SK-N-MC (cell line): ENCODE measurements at regions not wholly inside any gene's neighbourhood (a gene's known extent, or its start where the extent isn't known, plus 50 kb on each side); places are given as distances from the start of the nearest gene placed in this dataset.
A peak's percentile ranks its signal among the peaks of the same experiment; 100 is the strongest.

ENCODE experiments used
- DNase-seq: peaks from one replicate; pipeline ENCODE4 v3.0.0-alpha.2; 2011; ENCODE audit warnings: low read depth, low spot score
- H3K27ac ChIP-seq: fragments of 200-600 bp; sonication (generic); 2 replicates; pipeline ENCODE4 v1.5.1; 2016; ENCODE audit warnings: mixed run types
- H3K36me3 ChIP-seq: fragments of 200-600 bp; sonication (generic); 2 replicates; pipeline ENCODE4 v1.6.1; 2017; ENCODE audit warnings: antibody characterized with exemption, low read length, mixed read lengths; ENCODE audit not compliant: insufficient read depth
- H3K4me3 ChIP-seq: fragments of 200-600 bp; sonication (generic); 2 replicates; pipeline ENCODE4 v1.5.1; 2016
- H3K9ac ChIP-seq: fragments of 200-600 bp; sonication (generic); 2 replicates; pipeline ENCODE4 v1.8.0; 2017; ENCODE audit warnings: mixed run types, mixed read lengths; ENCODE audit not compliant: insufficient read length
- H3K9me3 ChIP-seq: fragments of 200-600 bp; sonication (generic); 2 replicates; pipeline ENCODE4 v1.6.1; 2017; ENCODE audit warnings: low read depth, mild to moderate bottlenecking, antibody characterized with exemption, low read length, moderate library complexity, mixed read lengths
- EZH2 ChIP-seq: fragments of 200-600 bp; sonication (generic); IDR thresholded peaks from one replicate; pipeline ENCODE4 v1.6.1; 2017; ENCODE audit warnings: antibody characterized with exemption
- FOXP2 ChIP-seq: optimal IDR thresholded peaks from 2 replicates; pipeline ENCODE3; 2011; ENCODE audit warnings: mild to moderate bottlenecking, moderate library complexity; ENCODE audit not compliant: insufficient read depth; ENCODE audit errors: extremely low read length, control extremely low read depth
- POLR2AphosphoS5 ChIP-seq: IDR thresholded peaks from 2 replicates; pipeline ENCODE4 v1.6.1; 2012; ENCODE audit warnings: mild to moderate bottlenecking, low read depth, low read length, borderline replicate concordance

DNA sequence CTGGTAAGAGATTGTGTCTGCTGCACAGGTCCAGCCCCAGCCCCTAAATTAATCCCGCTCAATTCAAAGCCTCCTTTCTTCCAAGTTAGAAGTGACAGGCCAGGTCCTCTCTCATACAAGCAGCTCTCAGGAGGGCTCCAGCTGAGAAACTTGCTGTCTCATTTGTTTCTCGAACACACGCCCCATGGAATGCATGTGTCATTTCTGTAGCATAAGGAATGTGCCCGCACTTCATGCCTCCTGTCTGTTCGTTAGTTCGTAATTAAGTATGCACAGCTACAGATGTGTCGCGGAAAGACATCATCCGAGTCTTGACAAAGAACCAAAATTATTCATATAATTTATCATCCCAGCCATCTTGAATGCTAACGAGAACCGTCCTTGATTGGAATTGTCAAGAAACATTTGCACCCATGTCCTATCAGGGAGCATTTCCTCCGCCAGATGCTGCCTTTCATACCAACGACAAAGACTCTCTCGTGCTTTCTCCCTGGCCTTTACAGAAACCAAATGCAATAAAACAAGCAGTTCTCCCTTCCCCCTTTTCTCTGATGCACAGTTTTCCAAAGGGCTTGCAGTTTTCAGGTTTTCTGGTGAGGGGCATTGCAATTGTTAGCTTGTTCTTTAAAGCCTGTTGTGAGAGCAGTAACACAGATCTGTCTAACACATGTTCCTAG, 133.5 kb downstream of the UQCRFS1 start:
- Histone ChIP-seq H3K27ac (no peak overlapping the region), H3K36me3 (no peaks in the 10 kb centered on the region), H3K4me3 (no peak overlapping the region), H3K9me3 (no peaks in the 10 kb centered on the region), H3K9ac (no peak overlapping the region)
- DNase-seq: no peak
- TF ChIP-seq FOXP2 (no peak), POLR2AphosphoS5 (no peak), EZH2 (no peak)

DNA sequence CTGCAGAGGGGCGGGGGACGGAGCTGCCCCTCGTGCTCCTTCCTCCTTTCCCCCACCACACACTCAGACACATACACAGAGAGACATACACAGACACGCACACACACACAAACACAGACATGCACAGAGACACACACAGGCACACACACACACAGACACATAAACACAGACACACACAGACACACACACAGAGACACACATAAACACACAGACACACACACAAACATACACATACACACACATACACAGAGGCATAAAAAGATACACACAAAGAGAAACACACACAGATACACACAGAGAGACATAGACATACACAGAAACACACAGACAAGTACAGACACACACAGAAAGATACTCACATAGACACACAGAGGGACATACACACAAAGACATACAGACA, 136.0 kb downstream of the UQCRFS1 start:
- H3K36me3 ChIP-seq: no peaks in the 10 kb centered on the region
- no peak for DNase-seq
- no peak overlapping the region for H3K4me3 ChIP-seq
- no peak overlapping the region for H3K9ac ChIP-seq
- no peaks in the 10 kb centered on the region for H3K9me3 ChIP-seq
- no peak overlapping the region for H3K27ac ChIP-seq
- TF ChIP-seq EZH2 (no peak), FOXP2 (no peak), POLR2AphosphoS5 (no peak)

DNA sequence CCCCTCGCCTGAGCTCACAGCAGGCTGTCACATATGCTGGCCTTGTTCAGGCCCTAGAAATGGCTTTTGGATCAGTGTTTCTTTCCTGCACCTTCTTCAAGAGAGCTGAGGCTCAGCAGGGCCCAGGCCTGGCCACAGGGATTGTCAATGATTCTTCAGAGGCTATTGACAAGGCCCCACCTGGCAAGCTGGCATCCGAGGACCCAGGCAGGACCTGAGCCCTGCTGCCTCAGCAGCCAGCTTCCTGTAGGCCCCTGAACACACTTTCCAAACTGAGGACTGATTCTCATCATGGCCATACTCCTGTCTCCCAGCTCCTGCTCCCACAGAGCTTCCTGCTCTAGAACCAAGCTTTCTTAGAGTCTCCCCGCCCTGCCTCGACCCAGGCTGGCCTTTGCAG, 136.8 kb downstream of the UQCRFS1 start:
- no peaks in the 10 kb centered on the region for H3K36me3 ChIP-seq
- no peak for DNase-seq
- H3K4me3 ChIP-seq: no peak overlapping the region
- no peak overlapping the region for H3K27ac ChIP-seq
- H3K9ac ChIP-seq: no peak overlapping the region
- TF ChIP-seq FOXP2: no peak
- TF ChIP-seq EZH2: no peak
- TF ChIP-seq POLR2AphosphoS5: no peak
- no peaks in the 10 kb centered on the region for H3K9me3 ChIP-seq

DNA sequence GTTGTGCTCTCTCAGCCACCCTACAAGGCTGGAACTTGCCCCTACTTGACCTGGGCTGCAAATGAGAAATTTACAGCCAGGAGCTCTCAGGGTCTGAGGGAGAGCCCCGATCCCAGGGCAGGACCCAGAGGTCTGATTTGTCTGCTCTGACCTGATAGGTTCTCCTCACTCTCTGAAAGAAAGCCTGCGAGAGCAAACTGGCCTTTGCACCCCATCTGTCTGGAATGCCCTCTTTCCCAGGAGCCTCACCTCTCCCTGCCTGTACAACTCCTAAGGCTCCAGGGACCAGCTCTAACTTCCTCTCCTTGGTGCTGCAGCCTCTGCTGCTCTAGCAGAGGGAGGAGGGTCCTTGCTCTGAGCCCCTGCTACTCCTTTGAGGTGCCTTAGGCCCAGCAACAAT, 137.8 kb downstream of the UQCRFS1 start:
- Histone ChIP-seq H3K4me3 (no peak overlapping the region), H3K36me3 (no peaks in the 10 kb centered on the region)

DNA sequence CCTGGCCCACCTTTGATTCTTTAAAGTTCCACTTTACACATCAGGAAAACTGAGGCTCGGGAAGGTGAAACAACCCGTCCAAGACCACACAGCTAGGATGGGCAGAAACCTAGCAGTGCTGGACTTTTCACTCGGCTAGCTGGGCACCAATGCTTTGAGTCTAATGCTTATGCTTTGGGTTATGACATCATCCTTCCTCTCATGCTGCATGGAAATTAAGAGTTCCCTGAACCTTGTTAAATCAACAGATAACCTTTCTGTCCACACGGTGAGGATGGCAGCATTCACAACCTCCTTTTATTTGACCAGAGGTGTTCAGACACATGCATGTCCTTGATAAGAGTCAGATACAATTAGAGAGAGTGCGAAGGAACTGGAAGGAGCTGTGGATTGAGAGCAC, 138.4 kb downstream of the UQCRFS1 start:
- H3K4me3 ChIP-seq: no peak overlapping the region
- H3K36me3 ChIP-seq: no peaks in the 10 kb centered on the region
- TF ChIP-seq EZH2 (no peak), FOXP2 (no peak), POLR2AphosphoS5 (no peak)
- DNase-seq: no peak
- H3K27ac ChIP-seq: no peak overlapping the region
- no peak overlapping the region for H3K9ac ChIP-seq
- H3K9me3 ChIP-seq: no peaks in the 10 kb centered on the region

More for the DNA sequence above, 137.8 kb downstream of the UQCRFS1 start:
- Histone ChIP-seq H3K27ac (no peak overlapping the region), H3K9ac (no peak overlapping the region), H3K9me3 (no peaks in the 10 kb centered on the region)
- DNase-seq: no peak
- TF ChIP-seq POLR2AphosphoS5: no peak
- TF ChIP-seq FOXP2: no peak
- no peak for TF ChIP-seq EZH2

DNA sequence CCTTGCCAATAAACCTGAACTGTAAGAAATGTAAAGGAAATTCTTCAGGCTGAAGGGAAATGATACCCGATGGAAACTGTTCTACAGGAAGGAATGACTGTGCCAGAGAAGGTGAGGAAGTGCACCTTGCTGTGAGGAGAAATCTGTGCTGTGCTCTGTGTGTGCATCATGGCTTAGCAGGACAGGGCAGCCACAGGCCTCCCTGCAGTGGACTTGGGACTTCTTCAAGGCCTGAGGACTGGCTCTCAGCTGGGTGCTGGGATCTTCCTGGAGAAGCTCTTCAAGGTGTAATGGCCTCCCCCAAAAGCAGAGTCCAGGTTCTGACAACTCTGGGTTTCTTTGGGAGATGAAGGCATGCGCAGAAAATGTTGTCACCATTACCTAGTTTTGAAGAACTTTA, 145.1 kb downstream of the UQCRFS1 start:
- DNase-seq: no peak
- no peak for TF ChIP-seq POLR2AphosphoS5
- no peak for TF ChIP-seq EZH2
- no peak for TF ChIP-seq FOXP2
- no peak overlapping the region for H3K27ac ChIP-seq
- H3K9ac ChIP-seq: no peak overlapping the region
- H3K9me3 ChIP-seq: no peaks in the 10 kb centered on the region
- no peak overlapping the region for H3K4me3 ChIP-seq
- H3K36me3 ChIP-seq: no peaks in the 10 kb centered on the region

DNA sequence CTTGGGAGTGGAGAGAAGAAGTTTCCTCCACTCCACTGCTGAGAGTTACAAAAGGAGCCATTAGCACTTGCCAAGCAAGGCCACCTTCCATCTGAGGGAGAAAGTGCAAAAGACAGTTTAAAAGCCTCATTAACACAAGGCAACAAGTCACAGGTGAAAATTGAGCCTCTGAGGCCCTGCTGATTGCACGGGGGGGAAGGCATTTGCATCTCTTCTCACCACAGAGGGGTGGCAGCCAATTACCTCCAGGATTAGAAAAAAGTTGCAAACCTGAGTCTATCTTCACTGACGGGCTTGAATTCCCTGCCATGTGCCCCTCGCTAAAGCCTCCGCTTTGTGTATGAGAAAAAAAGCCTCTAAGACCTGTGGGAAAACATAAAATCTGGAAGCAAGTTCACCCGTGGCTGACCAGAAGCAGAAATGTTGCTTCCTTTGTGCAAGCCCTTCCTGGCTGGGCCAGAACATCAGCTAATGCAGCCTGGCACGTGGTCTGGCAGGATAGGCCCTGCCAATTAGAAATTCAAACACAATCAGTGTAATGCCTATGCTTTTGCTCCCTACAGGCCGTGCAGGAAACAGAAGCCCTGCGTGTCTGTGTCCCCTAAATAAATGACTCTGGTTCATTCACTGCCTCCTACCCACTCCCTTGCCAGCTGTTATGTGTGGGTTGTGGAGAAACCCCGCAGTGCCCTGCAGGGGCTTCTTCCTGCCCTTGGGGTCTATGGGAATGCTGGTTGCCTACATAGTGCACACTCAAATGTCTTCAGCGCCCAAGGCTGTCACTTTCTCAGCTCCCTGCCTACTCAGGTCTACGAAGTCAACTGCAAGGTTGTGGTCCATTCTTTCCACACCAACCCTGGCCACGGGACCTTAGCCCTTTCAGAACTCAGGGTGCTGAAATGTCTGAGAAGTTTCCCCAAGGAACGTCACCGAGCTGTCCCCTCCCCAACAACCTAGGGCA, 150.2 kb downstream of the UQCRFS1 start:
- TF ChIP-seq POLR2AphosphoS5: no peak
- no peak for TF ChIP-seq FOXP2
- no peak for TF ChIP-seq EZH2
- peak overlapping the region; percentile 15 for H3K9ac ChIP-seq
- no peaks in the 10 kb centered on the region for H3K9me3 ChIP-seq
- DNase-seq: no peak
- peak overlapping the region; percentile 43; the same call in 1 of the 2 replicates for H3K4me3 ChIP-seq
- no peaks in the 10 kb centered on the region for H3K36me3 ChIP-seq
- H3K27ac ChIP-seq: no peak overlapping the region

DNA sequence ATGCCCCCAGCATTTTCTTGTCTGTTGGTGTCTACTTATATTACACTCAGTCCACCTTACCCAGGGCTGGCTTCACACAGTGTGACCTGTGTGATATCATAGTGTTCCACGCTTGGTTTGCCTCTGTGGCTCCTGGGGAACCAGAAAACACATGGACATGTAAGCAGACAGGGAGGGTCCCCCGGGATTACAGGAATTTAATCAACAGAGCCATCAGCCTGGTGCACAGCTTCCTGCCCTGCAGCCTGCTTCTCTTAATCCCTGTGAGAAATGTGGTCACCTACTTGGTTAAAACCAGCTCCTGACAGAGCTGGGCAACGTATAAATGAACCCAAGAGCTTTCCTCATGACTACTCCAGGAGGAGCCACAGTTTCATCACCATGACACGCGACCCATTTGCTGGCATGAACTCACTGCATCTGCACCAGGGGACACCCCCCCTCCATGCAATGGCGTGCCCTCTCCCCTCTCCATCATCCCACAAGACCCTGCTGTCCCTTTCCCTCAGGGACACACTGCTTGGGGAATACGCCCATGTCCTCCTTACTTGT, 152.1 kb downstream of the UQCRFS1 start:
- H3K27ac ChIP-seq: no peak overlapping the region
- no peak overlapping the region for H3K4me3 ChIP-seq
- no peak overlapping the region for H3K9ac ChIP-seq
- H3K9me3 ChIP-seq: no peaks in the 10 kb centered on the region
- no peak for TF ChIP-seq EZH2
- no peak for TF ChIP-seq POLR2AphosphoS5
- no peak for TF ChIP-seq FOXP2
- no peak for DNase-seq
- no peaks in the 10 kb centered on the region for H3K36me3 ChIP-seq

DNA sequence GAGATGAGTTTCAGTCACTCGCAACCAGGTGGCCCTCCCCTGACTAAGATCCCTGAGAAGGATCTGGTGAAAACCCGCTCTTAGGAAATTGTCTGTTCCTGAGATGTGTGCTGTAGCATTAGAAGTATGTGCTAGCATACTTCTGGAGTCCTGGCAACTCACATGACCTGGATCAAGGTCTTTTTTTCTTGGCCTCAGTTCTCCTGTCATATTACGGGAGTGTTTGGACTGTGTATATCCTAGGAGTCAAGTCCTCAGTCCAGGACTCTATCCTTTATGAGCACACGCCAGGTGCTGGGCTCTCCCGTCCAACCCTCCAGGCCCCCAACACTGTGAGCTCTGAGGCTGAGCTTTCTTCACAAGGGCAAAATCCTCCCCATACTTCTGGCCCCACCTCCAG, 156.4 kb downstream of the UQCRFS1 start:
- H3K27ac ChIP-seq: no peak overlapping the region
- H3K9ac ChIP-seq: no peak overlapping the region
- no peak overlapping the region for H3K4me3 ChIP-seq
- DNase-seq: no peak
- no peak for TF ChIP-seq POLR2AphosphoS5
- TF ChIP-seq FOXP2: no peak
- no peak for TF ChIP-seq EZH2
- no peaks in the 10 kb centered on the region for H3K36me3 ChIP-seq
- no peaks in the 10 kb centered on the region for H3K9me3 ChIP-seq
